ENCODE measurements at regions not wholly inside any gene's neighbourhood (a gene's known extent, or its start where the extent isn't known, plus 50 kb on each side); places are given as distances from the start of the nearest gene placed in this dataset.
"Not testable (repeated sequence)": the region's sequence is repeated elsewhere in the genome, so short reads cannot be mapped to it uniquely, and the experiment has no call there.

GRCh38 chr1:221601166-221601565, 140.7 kb downstream of the DUSP10 start:
- no peak for DNase-seq

GRCh38 chr1:221602830-221603229, 139.1 kb downstream of the DUSP10 start:
- DNase-seq = no peak

- not testable (repeated sequence) for DNase-seq
These were observed 137.5 kb downstream of the DUSP10 start for GRCh38 chr1:221604390-221604789.

GRCh38 chr1:221604948-221605347, 136.9 kb downstream of the DUSP10 start:
- no peak for DNase-seq

- DNase-seq = no peak
These were observed 136.3 kb downstream of the DUSP10 start for GRCh38 chr1:221605569-221605968.

GRCh38 chr1:221606256-221606655, 135.6 kb downstream of the DUSP10 start:
- no peak for DNase-seq

- no peak for DNase-seq
These were observed 133.0 kb downstream of the DUSP10 start for GRCh38 chr1:221608835-221609320.

- DNase-seq = no peak
These were observed 130.2 kb downstream of the DUSP10 start for GRCh38 chr1:221611656-221612046.

- DNase-seq = no peak
These were observed 129.7 kb downstream of the DUSP10 start for GRCh38 chr1:221612047-221612777.

- DNase-seq = no peak
These were observed 121.2 kb downstream of the DUSP10 start for GRCh38 chr1:221620437-221621384.

GRCh38 chr1:221621683-221622082, 120.2 kb downstream of the DUSP10 start:
- DNase-seq = no peak

GRCh38 chr1:221622389-221622788, 119.5 kb downstream of the DUSP10 start:
- no peak for DNase-seq

- no peak for DNase-seq
These were observed 116.9 kb downstream of the DUSP10 start for GRCh38 chr1:221625026-221625425.

GRCh38 chr1:221626041-221626440, 115.8 kb downstream of the DUSP10 start:
- no peak for DNase-seq

- DNase-seq = no peak
These were observed 111.7 kb downstream of the DUSP10 start for GRCh38 chr1:221630236-221630635.

GRCh38 chr1:221631556-221631955, 110.3 kb downstream of the DUSP10 start:
- DNase-seq = no peak

- peak; percentile 58 for DNase-seq
These were observed 109.8 kb downstream of the DUSP10 start for GRCh38 chr1:221632072-221632471.

GRCh38 chr1:221633841-221634409, 108.0 kb downstream of the DUSP10 start:
- peak; percentile 61 for DNase-seq

- DNase-seq = no peak
These were observed 107.3 kb downstream of the DUSP10 start for GRCh38 chr1:221634606-221635005.

GRCh38 chr1:221635305-221635704, 106.6 kb downstream of the DUSP10 start:
- peak; percentile 44 for DNase-seq

GRCh38 chr1:221636096-221636495, 105.8 kb downstream of the DUSP10 start:
- DNase-seq = no peak

GRCh38 chr1:221636967-221637366, 104.9 kb downstream of the DUSP10 start:
- no peak for DNase-seq

GRCh38 chr1:221637641-221638041, 104.2 kb downstream of the DUSP10 start:
- no peak for DNase-seq

Measured in hematopoietic multipotent progenitor cell treated with erythropoietin and hydrocortisone succinate and interleukin-3 and kit ligand, for 8 days (in vitro differentiated cells).